DOHH2 (cell line): ENCODE measurements at regions not wholly inside any gene's neighbourhood (a gene's known extent, or its start where the extent isn't known, plus 50 kb on each side); places are given as distances from the start of the nearest gene placed in this dataset.

Experiments
- H3F3A ChIP-seq: fragments of 200-600 bp; sonication (generic), shearing (Covaris generic); 2 replicates; pipeline ENCODE4 v1.6.0; 2016; ENCODE audit warnings: antibody characterized with exemption, mild to moderate bottlenecking; ENCODE audit not compliant: control insufficient read depth, insufficient read depth
- H3K27ac ChIP-seq: fragments of 200-600 bp; sonication (generic); 2 replicates; pipeline ENCODE4 v1.5.1; 2014; ENCODE audit warnings: low read depth, mild to moderate bottlenecking, low read length, moderate library complexity
- H3K27me3 ChIP-seq: fragments of 200-600 bp; sonication (generic); 2 replicates; pipeline ENCODE4 v1.6.1; 2014; ENCODE audit warnings: mild to moderate bottlenecking, low read length, mixed read lengths; ENCODE audit not compliant: control insufficient read depth
- H3K36me3 ChIP-seq: fragments of 200-600 bp; sonication (generic); 2 replicates; pipeline ENCODE4 v1.6.1; 2014; ENCODE audit warnings: mild to moderate bottlenecking, low read length, moderate library complexity, mixed read lengths; ENCODE audit not compliant: control insufficient read depth
- H3K4me1 ChIP-seq: fragments of 200-600 bp; sonication (generic); 2 replicates; pipeline ENCODE4 v1.6.1; 2014; ENCODE audit warnings: mild to moderate bottlenecking, low read length, mixed read lengths; ENCODE audit not compliant: control insufficient read depth
- H3K4me2 ChIP-seq: fragments of 200-600 bp; sonication (generic); 2 replicates; pipeline ENCODE4 v1.6.0; 2014; ENCODE audit warnings: mild to moderate bottlenecking, low read length, moderate library complexity
- H3K4me3 ChIP-seq: fragments of 200-600 bp; sonication (generic); 2 replicates; pipeline ENCODE4 v1.5.1; 2014; ENCODE audit warnings: mild to moderate bottlenecking, low read length, mixed read lengths
- H3K79me2 ChIP-seq: fragments of 200-600 bp; sonication (generic); 2 replicates; pipeline ENCODE4 v1.6.1; 2014; ENCODE audit warnings: mild to moderate bottlenecking, low read length, mixed read lengths; ENCODE audit not compliant: control insufficient read depth
- H3K9me2 ChIP-seq: fragments of 200-600 bp; sonication (generic); replicated peaks from 2 replicates; pipeline ENCODE4 v1.6.1; 2014; ENCODE audit warnings: mild to moderate bottlenecking, low read length, mixed read lengths; ENCODE audit not compliant: control insufficient read depth
- H3K9me3 ChIP-seq: fragments of 200-600 bp; sonication (generic); 2 replicates; pipeline ENCODE4 v1.6.1; 2014; ENCODE audit warnings: antibody characterized with exemption, low read length, mixed read lengths; ENCODE audit not compliant: control insufficient read depth, insufficient read depth
- H4K20me1 ChIP-seq: fragments of 200-600 bp; sonication (generic); 2 replicates; pipeline ENCODE4 v1.6.0; 2014; ENCODE audit warnings: low read depth, mild to moderate bottlenecking, antibody characterized with exemption, low read length, moderate library complexity; ENCODE audit not compliant: control insufficient read depth, insufficient read depth
- CTCF ChIP-seq: fragments of 200-600 bp; sonication (generic); IDR thresholded peaks from one replicate; pipeline ENCODE4 v1.5.1; 2014; ENCODE audit warnings: antibody characterized with exemption, mild to moderate bottlenecking, low read depth, low read length; ENCODE audit not compliant: poor library complexity, severe bottlenecking
- EZH2phosphoT487 ChIP-seq: fragments of 200-600 bp; sonication (generic); IDR thresholded peaks from 2 replicates; pipeline ENCODE4 v1.6.1; 2017; ENCODE audit warnings: borderline replicate concordance, mild to moderate bottlenecking, antibody characterized with exemption, low read length, moderate library complexity, mixed read lengths

- Histone ChIP-seq H3K9me3 (no peaks in the 10 kb centered on the region), H3K79me2 (no peaks in the 10 kb centered on the region), H4K20me1 (no peaks in the 10 kb centered on the region), H3K9me2 (no peaks in the 10 kb centered on the region), H3K36me3 (no peaks in the 10 kb centered on the region), H3K27me3 (no peaks in the 10 kb centered on the region), H3F3A (no peaks in the 10 kb centered on the region), H3K4me2 (no peak overlapping the region), H3K27ac (no peak overlapping the region), H3K4me1 (no peaks in the 10 kb centered on the region), H3K4me3 (no peak overlapping the region)
- TF ChIP-seq CTCF (no peak), EZH2phosphoT487 (no peak)
Observed at GRCh38 chr13:34886121-34886875, 55.8 kb upstream of the NBEA start.

- H3K27me3 ChIP-seq, result no peaks in the 10 kb centered on the region
- H3K36me3 ChIP-seq, result no peaks in the 10 kb centered on the region
- no peaks in the 10 kb centered on the region for H3K9me3 ChIP-seq
- no peak overlapping the region for H3K4me3 ChIP-seq
- no peak overlapping the region for H3K4me2 ChIP-seq
- no peaks in the 10 kb centered on the region for H4K20me1 ChIP-seq
- TF ChIP-seq CTCF (no peak), EZH2phosphoT487 (no peak)
- H3K79me2 ChIP-seq, result no peaks in the 10 kb centered on the region
- no peak overlapping the region for H3K27ac ChIP-seq
- no peaks in the 10 kb centered on the region for H3K9me2 ChIP-seq
- no peaks in the 10 kb centered on the region for H3K4me1 ChIP-seq
- H3F3A ChIP-seq, result no peaks in the 10 kb centered on the region
Observed at GRCh38 chr13:34886987-34887386, 55.1 kb upstream of the NBEA start.
